GM10248 (cell line): ENCODE measurements at regions not wholly inside any gene's neighbourhood (a gene's known extent, or its start where the extent isn't known, plus 50 kb on each side); places are given as distances from the start of the nearest gene placed in this dataset.
"Not testable (repeated sequence)": the region's sequence is repeated elsewhere in the genome, so short reads cannot be mapped to it uniquely, and the experiment has no call there.

Source experiments
- CTCF ChIA-PET: fragments of 300-600 bp; sonication (Branson Sonifier 250); formaldehyde crosslinking; extraction: SDS; loops from one replicate; lab custom pipeline; 2021; ENCODE audit warnings: antibody characterized with exemption; lab: Yijun Ruan, JAX
- POLR2A ChIA-PET: fragments of 350-650 bp; sonication (Branson Sonifier 250); formaldehyde crosslinking; extraction: SDS; loops from one replicate; lab custom pipeline; 2020; ENCODE audit warnings: antibody characterized with exemption; lab: Yijun Ruan, JAX
- DNase-seq: peaks from one replicate; pipeline ENCODE4 v3.0.0; 2012; ENCODE audit errors: extremely low spot score
- CTCF ChIP-seq: IDR thresholded peaks from 2 replicates; pipeline ENCODE4 v1.5.1; 2012; ENCODE audit warnings: mild to moderate bottlenecking, low read depth; ENCODE audit errors: extremely low read depth, missing control alignments, control extremely low read depth

GRCh38 chr18:30814446-30814845, 228.1 kb downstream of the DSC3 start:
- ChIA-PET CTCF (no interaction called here), POLR2A (no interaction called here)
- no peak for TF ChIP-seq CTCF
- no peak for DNase-seq

GRCh38 chr18:30811580-30811979, 231.0 kb downstream of the DSC3 start:
- DNase-seq = no peak
- no peak for TF ChIP-seq CTCF
- ChIA-PET POLR2A (no interaction called here), CTCF (no interaction called here)

- no peak for TF ChIP-seq CTCF
- ChIA-PET POLR2A (no interaction called here), CTCF (no interaction called here)
- DNase-seq = no peak
Measured at GRCh38 chr18:30810580-30810979, 232.0 kb downstream of the DSC3 start.

- DNase-seq = no peak
- ChIA-PET POLR2A (no interaction called here), CTCF (no interaction called here)
- no peak for TF ChIP-seq CTCF
Measured at GRCh38 chr18:30806823-30807222, 235.7 kb downstream of the DSC3 start.

- no peak for DNase-seq
- TF ChIP-seq CTCF = no peak
- CTCF ChIA-PET = interaction anchor here (1.2 kb wide), 1 partner anchor 15 kb away, joined by 4 read pairs; no protein-coding TSS in a partner anchor
- POLR2A ChIA-PET = no interaction called here
Measured at GRCh38 chr18:30800800-30801199, 241.7 kb downstream of the DSC3 start.

GRCh38 chr18:30792051-30792450, 250.5 kb downstream of the DSC3 start:
- CTCF ChIA-PET = no interaction called here

GRCh38 chr18:30788411-30788991, 254.0 kb downstream of the DSC3 start:
- POLR2A ChIA-PET = interaction anchor here (0.6 kb wide), 1 partner anchor 808 kb away, joined by 4 read pairs; no protein-coding TSS in a partner anchor
- CTCF ChIA-PET, DNase-seq: not testable (repeated sequence)

More at GRCh38 chr18:30792051-30792450, 250.5 kb downstream of the DSC3 start:
- TF ChIP-seq CTCF = no peak
- POLR2A ChIA-PET = no interaction called here
- DNase-seq = no peak
